ENCODE measurements at regions not wholly inside any gene's neighbourhood (a gene's known extent, or its start where the extent isn't known, plus 50 kb on each side); places are given as distances from the start of the nearest gene placed in this dataset.

- no peaks in the 10 kb centered on the region for H3K79me2 ChIP-seq (ENCODE audit: insufficient read depth)
- DNase-seq: peak; percentile 51
- no peaks in the 10 kb centered on the region for H3K9me2 ChIP-seq (ENCODE audit: insufficient read depth)
- no peaks in the 10 kb centered on the region for H4K20me1 ChIP-seq (ENCODE audit: insufficient read depth)
- peak overlapping the region; percentile 67 for H3K4me2 ChIP-seq (ENCODE audit: unreplicated experiment)
- H3K4me3 ChIP-seq: peak overlapping the region; percentile 48; the same call in 1 of the 2 replicates
- H3K9me3 ChIP-seq (ENCODE audit: low read depth): no peaks in the 10 kb centered on the region
- H3F3A ChIP-seq (ENCODE audit: insufficient read depth): peaks cover 15% of the 10 kb centered on the region; the same call in 1 of the 2 replicates
- no peak for TF ChIP-seq EZH2phosphoT487 (IDR thresholded peaks at IDR 0.05; ENCODE audit: insufficient read depth, low read depth)
- no peak for TF ChIP-seq EZH2 (IDR thresholded peaks at IDR 0.05; ENCODE audit: insufficient read depth, poor library complexity, severe bottlenecking)
- peaks cover 19% of the 10 kb centered on the region for H3K4me1 ChIP-seq (ENCODE audit: insufficient read depth)
- in situ Hi-C loops (cut with MboI): no loop called here
- H2AFZ ChIP-seq: 0 out of 2 replicates have a peak overlapping the region, but pooled peaks have one; percentile 73
- H3K27ac ChIP-seq: peak overlapping the region; percentile 84
- no peaks in the 10 kb centered on the region for H3K36me3 ChIP-seq (ENCODE audit: low read depth)
- H3K27me3 ChIP-seq (replicated peaks; ENCODE audit: insufficient read depth): no peaks in the 10 kb centered on the region
- peak overlapping the region; percentile 61 for H3K9ac ChIP-seq
- 2 to 3% methylated on average over 1 of the region's 1 CpG for WGBS, 2 experiments (ENCODE audit: low coverage in 1 of 2, low lambda C conversion rate in 2 of 2, missing lambda C conversion rate in 2 of 2)
Measured at GRCh38 chr11:29119116-29119515, 897.7 kb downstream of the KCNA4 start.

- H3K27me3 ChIP-seq (replicated peaks; ENCODE audit: insufficient read depth): no peaks in the 10 kb centered on the region
- no peaks in the 10 kb centered on the region for H3K79me2 ChIP-seq (ENCODE audit: insufficient read depth)
- no peak overlapping the region for H3K27ac ChIP-seq
- H3K9me2 ChIP-seq (ENCODE audit: insufficient read depth): no peaks in the 10 kb centered on the region
- in situ Hi-C loops (cut with MboI): no loop called here
- no peak overlapping the region for H3K4me2 ChIP-seq (ENCODE audit: unreplicated experiment)
- H3K9me3 ChIP-seq (ENCODE audit: low read depth): no peaks in the 10 kb centered on the region
- H3K4me1 ChIP-seq (ENCODE audit: insufficient read depth): no peaks in the 10 kb centered on the region
- no peak overlapping the region for H2AFZ ChIP-seq
- 32 to 43% methylated on average over 3 of the region's 3 CpGs for whole genome bisulfite sequencing, 2 experiments (ENCODE audit: low coverage in 1 of 2, low lambda C conversion rate in 2 of 2, missing lambda C conversion rate in 2 of 2)
- H3K36me3 ChIP-seq (ENCODE audit: low read depth): no peaks in the 10 kb centered on the region
- H3K9ac ChIP-seq: no peak overlapping the region
- TF ChIP-seq EZH2 (IDR thresholded peaks at IDR 0.05; ENCODE audit: insufficient read depth, poor library complexity, severe bottlenecking) (no peak), EZH2phosphoT487 (IDR thresholded peaks at IDR 0.05; ENCODE audit: insufficient read depth, low read depth) (no peak)
- no peaks in the 10 kb centered on the region for H4K20me1 ChIP-seq (ENCODE audit: insufficient read depth)
- no peak for DNase-seq
- H3F3A ChIP-seq (ENCODE audit: insufficient read depth): no peaks in the 10 kb centered on the region
- no peak overlapping the region for H3K4me3 ChIP-seq
Measured at GRCh38 chr11:29100967-29101366, 915.9 kb downstream of the KCNA4 start.

GRCh38 chr11:29095821-29096220 lies 921.0 kb downstream of the KCNA4 start:
- no peaks in the 10 kb centered on the region for H3K79me2 ChIP-seq (ENCODE audit: insufficient read depth)
- no peak overlapping the region for H3K4me2 ChIP-seq (ENCODE audit: unreplicated experiment)
- no peak for DNase-seq
- H4K20me1 ChIP-seq (ENCODE audit: insufficient read depth): no peaks in the 10 kb centered on the region
- H3K27me3 ChIP-seq (replicated peaks; ENCODE audit: insufficient read depth): no peaks in the 10 kb centered on the region
- no peak overlapping the region for H2AFZ ChIP-seq
- no peaks in the 10 kb centered on the region for H3K36me3 ChIP-seq (ENCODE audit: low read depth)
- no peak overlapping the region for H3K9ac ChIP-seq
- no peak overlapping the region for H3K4me3 ChIP-seq
- H3F3A ChIP-seq (ENCODE audit: insufficient read depth): peaks cover 14% of the 10 kb centered on the region
- in situ Hi-C loops (cut with MboI): no loop called here
- TF ChIP-seq EZH2phosphoT487 (IDR thresholded peaks at IDR 0.05; ENCODE audit: insufficient read depth, low read depth) (no peak), EZH2 (IDR thresholded peaks at IDR 0.05; ENCODE audit: insufficient read depth, poor library complexity, severe bottlenecking) (no peak)
- no peak overlapping the region for H3K27ac ChIP-seq
- H3K9me2 ChIP-seq (ENCODE audit: insufficient read depth): no peaks in the 10 kb centered on the region
- 27 to 31% methylated on average over 1 of the region's 1 CpG for whole genome bisulfite sequencing, 2 experiments (ENCODE audit: low coverage in 1 of 2, low lambda C conversion rate in 2 of 2, missing lambda C conversion rate in 2 of 2)
- H3K9me3 ChIP-seq (ENCODE audit: low read depth): no peaks in the 10 kb centered on the region
- peaks cover 31% of the 10 kb centered on the region for H3K4me1 ChIP-seq (ENCODE audit: insufficient read depth)

GRCh38 chr11:29093416-29094120 lies 923.3 kb downstream of the KCNA4 start:
- H3K79me2 ChIP-seq (ENCODE audit: insufficient read depth): no peaks in the 10 kb centered on the region
- peak overlapping the region; percentile 33 for H3K4me2 ChIP-seq (ENCODE audit: unreplicated experiment)
- in situ Hi-C loops (cut with MboI): no loop called here
- H3K9ac ChIP-seq: 0 out of 2 replicates have a peak overlapping the region, but pooled peaks have one; percentile 9
- H3K36me3 ChIP-seq (ENCODE audit: low read depth): no peaks in the 10 kb centered on the region
- peak overlapping the region; percentile 47; the same call in 1 of the 2 replicates for H2AFZ ChIP-seq
- peak overlapping the region; percentile 31 for H3K27ac ChIP-seq
- H3F3A ChIP-seq (ENCODE audit: insufficient read depth): peaks cover 14% of the 10 kb centered on the region
- no peaks in the 10 kb centered on the region for H3K9me3 ChIP-seq (ENCODE audit: low read depth)
- 10 to 18% methylated on average over 1 of the region's 1 CpG for WGBS, 2 experiments (ENCODE audit: low coverage in 1 of 2, low lambda C conversion rate in 2 of 2, missing lambda C conversion rate in 2 of 2)
- TF ChIP-seq EZH2 (IDR thresholded peaks at IDR 0.05; ENCODE audit: insufficient read depth, poor library complexity, severe bottlenecking): no peak
- TF ChIP-seq EZH2phosphoT487 (IDR thresholded peaks at IDR 0.05; ENCODE audit: insufficient read depth, low read depth): no peak
- no peak overlapping the region for H3K4me3 ChIP-seq
- no peaks in the 10 kb centered on the region for H4K20me1 ChIP-seq (ENCODE audit: insufficient read depth)
- no peaks in the 10 kb centered on the region for H3K9me2 ChIP-seq (ENCODE audit: insufficient read depth)
- peak; percentile 70 for DNase-seq
- H3K27me3 ChIP-seq (replicated peaks; ENCODE audit: insufficient read depth): no peaks in the 10 kb centered on the region
- H3K4me1 ChIP-seq (ENCODE audit: insufficient read depth): peaks cover 31% of the 10 kb centered on the region
